GM12891 (cell line): ENCODE measurements at regions not wholly inside any gene's neighbourhood (a gene's known extent, or its start where the extent isn't known, plus 50 kb on each side); places are given as distances from the start of the nearest gene placed in this dataset.

Source experiments
- DNase-seq: peaks from one replicate; pipeline ENCODE4 v3.0.0; 2011; ENCODE audit warnings: low spot score; ENCODE audit not compliant: insufficient read length
- FAIRE-seq: peaks from 2 replicates; lab custom pipeline; 2011; peaks lifted over from hg19 to GRCh38; lab: Jason Lieb, UNC
- PAX5 ChIP-seq: IDR thresholded peaks from 2 replicates; pipeline ENCODE4 v1.6.1; 2011; ENCODE audit warnings: low read length, moderate library complexity, mild to moderate bottlenecking; ENCODE audit not compliant: insufficient read depth, severe bottlenecking
- POLR2A ChIP-seq: IDR thresholded peaks from 2 replicates; pipeline ENCODE4 v1.6.1; 2011; ENCODE audit warnings: low read depth, low read length, control low read depth
- POLR2AphosphoS5 ChIP-seq: IDR thresholded peaks from 2 replicates; pipeline ENCODE4 v1.6.1; 2011; ENCODE audit warnings: low read depth, low read length, control low read depth
- POU2F2 ChIP-seq: IDR thresholded peaks from 2 replicates; pipeline ENCODE4 v1.6.1; 2011; ENCODE audit warnings: low read depth, mild to moderate bottlenecking, control low read depth, low read length, moderate library complexity
- SPI1 ChIP-seq: IDR thresholded peaks from 2 replicates; pipeline ENCODE4 v1.6.1; 2011; ENCODE audit warnings: low read depth, low read length, control low read depth
- TAF1 ChIP-seq: IDR thresholded peaks from 2 replicates; pipeline ENCODE4 v1.6.1; 2011; ENCODE audit warnings: low read depth, low read length, control low read depth

DNA sequence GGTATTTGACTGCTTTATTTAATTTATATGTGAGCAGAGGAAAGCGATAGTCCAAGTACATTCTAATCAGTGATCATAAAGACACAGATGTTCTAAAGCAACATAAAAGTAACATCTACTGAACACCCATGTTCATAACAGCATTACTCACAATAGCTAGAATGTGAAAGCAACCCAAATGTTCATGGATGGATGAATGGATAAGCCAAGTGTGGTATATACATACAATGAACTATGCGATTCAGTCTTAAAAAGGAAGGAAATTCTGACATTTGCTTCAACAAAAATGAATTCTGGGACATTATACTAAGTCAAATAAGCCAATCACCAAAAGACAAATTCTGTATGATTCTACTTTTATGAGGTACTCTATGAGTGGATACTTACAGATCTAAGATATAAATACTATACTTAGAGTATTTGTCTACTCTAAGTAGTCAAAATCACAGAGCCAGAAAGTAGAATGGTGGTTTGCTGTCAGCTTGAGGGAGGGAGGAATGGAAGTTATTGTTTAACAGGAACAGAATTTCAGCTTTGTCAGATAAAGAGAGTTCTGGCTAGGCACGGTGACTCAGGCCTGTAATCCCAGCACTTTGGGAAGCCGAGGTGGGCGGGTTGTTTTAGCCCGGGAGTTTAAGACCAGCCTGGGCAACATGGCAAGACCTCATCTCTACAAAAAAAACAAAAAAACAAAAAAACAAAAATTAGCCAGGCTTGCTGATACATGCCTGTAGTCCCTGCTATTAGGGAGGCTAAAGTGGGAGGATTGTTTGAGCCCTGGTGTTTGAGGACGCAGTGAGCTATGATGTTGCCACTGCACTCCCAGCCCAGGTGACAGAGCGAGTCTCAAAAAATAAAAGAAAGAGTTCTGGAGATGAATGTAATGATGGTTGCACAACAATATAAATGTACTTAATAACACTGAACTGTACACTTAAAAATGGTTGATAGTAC, 79.7 kb upstream of the ARHGAP29 start:
- TF ChIP-seq POLR2A = no peak
- TF ChIP-seq POU2F2 = no peak
- TF ChIP-seq SPI1 = no peak
- TF ChIP-seq TAF1 = no peak
- TF ChIP-seq PAX5 = no peak
- TF ChIP-seq POLR2AphosphoS5 = no peak
- DNase-seq = no peak
- no peak for FAIRE-seq

- no peak for TF ChIP-seq POU2F2
- TF ChIP-seq PAX5 = no peak
- TF ChIP-seq SPI1 = no peak
- TF ChIP-seq TAF1 = no peak
- no peak for TF ChIP-seq POLR2A
- no peak for TF ChIP-seq POLR2AphosphoS5
- DNase-seq = no peak
- no peak for FAIRE-seq
Measured at GRCh38 chr1:94316183-94316582, 78.8 kb upstream of the ARHGAP29 start.

DNA sequence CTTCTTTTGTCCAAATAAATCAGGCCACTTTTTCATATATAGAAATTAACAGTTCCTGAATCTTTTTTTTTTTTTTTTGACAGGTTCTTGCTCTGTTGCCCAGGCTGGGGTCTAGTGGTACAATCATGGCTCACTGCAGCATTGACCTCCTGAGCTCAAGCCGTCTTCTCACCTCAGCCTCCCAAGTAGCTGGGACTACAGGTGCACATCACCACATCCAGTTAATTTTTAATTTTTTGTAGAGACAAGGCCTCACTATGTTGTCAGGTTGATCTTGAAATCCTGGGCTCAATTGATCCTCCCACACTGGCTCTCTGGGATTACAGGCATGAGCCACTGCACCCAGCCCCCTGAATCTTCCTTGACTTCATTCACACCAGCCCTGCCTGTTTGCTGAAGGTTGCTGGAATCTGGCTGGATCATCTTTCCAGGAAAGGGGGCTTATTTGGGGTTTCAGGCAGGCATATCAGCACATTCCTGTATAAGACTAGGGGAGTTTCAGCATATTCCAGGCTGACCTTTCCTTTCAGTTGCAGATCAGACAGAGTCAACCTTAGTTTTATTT, 78.2 kb upstream of the ARHGAP29 start:
- TF ChIP-seq SPI1 = no peak
- TF ChIP-seq POLR2AphosphoS5 = no peak
- no peak for TF ChIP-seq POU2F2
- TF ChIP-seq PAX5 = no peak
- no peak for TF ChIP-seq TAF1
- TF ChIP-seq POLR2A = no peak
- no peak for DNase-seq
- no peak for FAIRE-seq

GRCh38 chr1:94314222-94314858, 77.0 kb upstream of the ARHGAP29 start:
- no peak for FAIRE-seq
- TF ChIP-seq POLR2A (no peak), PAX5 (no peak), POLR2AphosphoS5 (no peak), TAF1 (no peak)
- no peak for DNase-seq

GRCh38 chr1:94310570-94311270, 73.3 kb upstream of the ARHGAP29 start:
- DNase-seq = no peak
- TF ChIP-seq POLR2A (no peak), SPI1 (no peak), POLR2AphosphoS5 (no peak), POU2F2 (no peak), PAX5 (no peak), TAF1 (no peak)
- FAIRE-seq = no peak

GRCh38 chr1:94309829-94310569, 72.6 kb upstream of the ARHGAP29 start:
- FAIRE-seq = no peak
- DNase-seq = no peak
- TF ChIP-seq POU2F2 (no peak), POLR2A (no peak), TAF1 (no peak)

- DNase-seq = no peak
- TF ChIP-seq POU2F2 (no peak), POLR2A (no peak), POLR2AphosphoS5 (no peak), PAX5 (no peak), TAF1 (no peak), SPI1 (no peak)
- FAIRE-seq = no peak
Measured at GRCh38 chr1:94309216-94309615, 71.8 kb upstream of the ARHGAP29 start.

- TF ChIP-seq POLR2AphosphoS5 (no peak), PAX5 (no peak), SPI1 (no peak), POU2F2 (no peak), TAF1 (no peak), POLR2A (no peak)
- FAIRE-seq = no peak
- DNase-seq = no peak
Measured at GRCh38 chr1:94306521-94306920, 69.1 kb upstream of the ARHGAP29 start.
